Activated CD8-positive, alpha-beta memory T cell treated with anti-CD3 and anti-CD28 coated beads for 4 hours (primary cell): ENCODE measurements at regions not wholly inside any gene's neighbourhood (a gene's known extent, or its start where the extent isn't known, plus 50 kb on each side); places are given as distances from the start of the nearest gene placed in this dataset.

Source experiments
- DNase-seq, 2 donors: peaks; one replicate each; pipeline ENCODE4 v3.0.0-alpha.2; 2020; ENCODE audit warnings: low read depth in 2 of 2

GRCh38 chr1:8203056-8203455, 114.9 kb upstream of the SLC45A1 start:
- no peak for DNase-seq

GRCh38 chr1:8202182-8202905, 115.6 kb upstream of the SLC45A1 start:
- no peak for DNase-seq

DNA sequence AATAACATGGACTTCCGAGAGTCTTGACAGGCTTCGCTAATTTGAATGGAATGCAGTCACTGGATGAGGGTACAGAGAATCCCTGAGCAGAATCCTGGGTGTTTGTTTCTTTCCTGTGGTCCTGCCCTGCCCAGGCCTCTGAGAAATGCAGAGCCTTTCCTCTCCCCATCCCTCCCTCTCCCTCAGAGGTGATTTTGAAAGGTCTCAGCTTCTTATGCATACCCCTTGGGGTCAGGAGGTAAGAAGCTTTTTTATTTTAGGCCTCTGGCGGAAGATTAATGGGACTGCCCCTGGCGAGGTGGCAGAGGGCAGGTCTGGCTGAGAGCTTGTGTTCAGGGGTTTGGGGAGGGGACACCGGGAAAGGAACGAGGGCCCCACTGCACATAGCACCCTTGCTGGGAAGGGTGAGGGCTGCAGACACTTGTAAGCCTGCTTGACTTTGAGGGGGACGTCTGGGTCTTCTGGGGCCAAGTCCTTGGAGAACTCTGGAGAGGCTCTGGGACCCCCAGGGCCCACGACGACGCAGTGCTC, 116.5 kb upstream of the SLC45A1 start:
- no peak for DNase-seq

DNA sequence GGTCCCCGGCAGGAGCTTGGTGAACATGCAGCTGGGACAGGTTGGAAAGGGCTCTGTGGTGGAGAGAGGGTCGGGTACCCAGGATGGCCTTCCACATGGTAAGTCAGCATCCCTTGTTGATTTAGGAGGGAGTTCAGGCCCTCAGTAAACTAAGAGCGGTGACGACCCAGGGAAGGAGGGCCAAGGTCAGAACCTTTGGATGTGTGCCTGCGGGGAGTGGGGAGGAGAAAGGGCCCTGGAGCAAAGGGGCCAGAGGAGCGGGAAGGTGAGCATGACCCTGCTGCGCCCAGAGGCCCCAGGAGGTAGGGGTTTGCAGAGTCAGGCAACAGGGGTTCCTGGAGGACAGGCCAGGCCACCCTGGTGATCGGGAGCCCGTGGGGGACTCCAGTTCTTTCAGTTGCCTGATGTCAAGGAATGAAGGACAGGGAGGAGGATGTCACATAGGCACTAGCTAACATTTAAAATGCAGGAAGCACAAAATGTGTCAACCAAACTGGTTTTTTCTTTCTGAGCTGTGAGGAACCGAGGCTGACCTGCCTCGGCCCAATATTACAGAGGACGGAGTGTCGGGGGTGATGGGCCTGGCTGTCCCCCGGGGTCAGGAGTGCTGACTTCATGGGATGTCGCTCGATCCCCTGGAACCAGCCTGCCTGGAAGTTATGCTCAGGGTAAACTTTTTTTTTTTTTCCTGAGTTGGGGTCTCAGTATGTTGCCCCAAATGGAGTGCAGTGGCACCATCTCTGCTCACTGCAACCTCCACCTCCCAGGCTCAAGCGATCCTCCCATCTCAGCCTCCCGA, 117.4 kb upstream of the SLC45A1 start:
- no peak for DNase-seq

GRCh38 chr1:8198522-8198921, 119.4 kb upstream of the SLC45A1 start:
- DNase-seq, result no peak

DNA sequence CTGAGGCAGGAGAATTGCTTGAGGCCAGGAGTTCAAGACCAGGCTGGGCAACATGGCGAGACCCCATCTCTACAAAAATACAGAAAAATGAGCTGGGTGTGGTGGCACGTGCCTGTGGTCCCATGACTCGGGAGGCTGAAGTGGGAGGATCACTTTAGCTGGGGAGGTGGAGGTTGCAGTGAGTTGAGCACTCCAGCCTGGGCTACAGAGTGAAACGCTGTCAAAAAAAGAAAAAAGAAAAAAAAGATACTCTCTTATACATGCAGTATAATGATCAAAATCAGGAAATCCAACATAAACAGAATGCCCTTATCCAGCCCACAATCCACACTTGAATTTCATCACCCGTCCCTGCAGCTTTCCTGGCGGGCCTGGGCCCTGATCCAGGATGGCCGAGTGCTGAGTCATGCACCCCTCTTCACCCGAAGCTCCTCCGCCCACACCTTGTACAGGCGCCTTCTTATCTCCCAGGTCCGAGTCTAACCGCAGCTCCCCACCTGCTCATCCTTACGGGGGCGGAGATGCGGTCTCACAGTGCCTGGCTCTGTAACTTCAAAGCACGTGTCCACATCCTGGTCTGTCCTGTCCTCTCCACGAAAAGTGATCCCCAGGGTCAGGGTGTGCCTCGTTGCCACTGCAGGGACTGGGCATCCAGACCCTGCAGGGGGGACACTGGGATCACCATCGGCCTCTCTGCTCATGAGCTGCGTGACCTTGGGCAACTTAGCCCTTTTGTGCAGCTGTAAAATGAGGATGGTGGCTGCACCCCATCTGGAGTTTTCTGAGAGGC, 120.2 kb upstream of the SLC45A1 start:
- DNase-seq, result no peak

DNA sequence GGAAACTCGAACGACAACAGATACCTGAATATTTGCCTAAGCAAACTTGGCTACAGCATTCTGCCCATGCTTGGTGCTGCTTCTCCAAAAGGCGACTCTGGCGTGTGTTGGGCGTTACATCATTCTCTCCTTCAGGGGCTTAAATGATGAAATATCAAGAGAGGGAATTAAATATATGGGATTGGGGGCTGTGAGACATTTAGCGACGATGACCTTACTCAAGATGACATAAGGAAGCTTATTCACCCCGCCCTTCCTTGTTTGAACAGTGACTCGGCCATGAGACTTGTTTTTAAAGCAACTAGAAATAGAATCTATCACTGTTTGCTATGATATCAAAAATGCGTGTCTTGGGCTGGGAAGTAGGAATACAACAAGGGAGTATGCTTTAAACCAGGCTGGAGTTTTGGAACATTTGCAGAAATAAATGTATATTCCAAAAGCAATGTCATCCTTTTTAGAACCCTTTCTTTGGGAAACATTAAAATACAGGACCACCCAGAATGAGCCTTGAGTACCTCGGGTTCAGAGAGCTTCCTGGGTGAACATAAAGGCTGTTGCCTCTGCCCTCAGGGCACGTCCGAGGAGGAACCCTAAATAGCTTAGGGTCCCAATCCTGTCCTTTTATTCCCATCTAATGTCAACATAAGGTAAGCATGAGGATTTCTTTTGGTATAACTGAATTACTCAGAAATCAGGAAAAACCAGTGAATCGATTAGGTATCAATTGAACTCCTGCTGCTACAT, 123.3 kb upstream of the SLC45A1 start:
- no peak for DNase-seq

- no peak for DNase-seq
Observed at GRCh38 chr1:8193840-8194406, 124.0 kb upstream of the SLC45A1 start.

GRCh38 chr1:8191474-8191873, 126.4 kb upstream of the SLC45A1 start:
- DNase-seq, result no peak

DNA sequence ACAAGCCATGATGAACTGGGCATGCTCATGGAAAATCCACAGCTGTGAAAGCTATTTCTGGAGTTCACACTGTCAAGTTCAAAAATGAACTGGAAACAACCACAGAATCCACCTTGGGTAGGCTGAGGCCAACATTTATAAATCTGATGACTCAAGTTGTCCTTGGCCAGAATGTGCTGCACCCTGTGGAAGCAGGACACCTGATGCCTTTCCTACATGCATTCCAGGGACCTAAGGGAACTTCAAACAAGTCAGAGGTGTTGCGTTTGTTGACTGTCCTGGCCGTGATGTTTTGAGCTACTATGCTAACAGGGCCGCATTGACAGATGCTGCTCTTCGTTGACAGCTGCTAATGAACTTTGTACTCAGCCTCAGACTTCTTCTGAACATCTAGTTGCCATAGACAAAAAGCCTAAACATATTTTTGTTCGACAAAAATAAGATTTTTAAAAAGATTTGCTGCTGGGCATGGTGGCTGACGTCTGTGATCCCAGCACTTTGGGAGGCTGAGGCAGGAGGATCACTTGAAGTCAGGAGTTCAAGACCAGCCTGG, 127.9 kb upstream of the SLC45A1 start:
- no peak for DNase-seq

DNA sequence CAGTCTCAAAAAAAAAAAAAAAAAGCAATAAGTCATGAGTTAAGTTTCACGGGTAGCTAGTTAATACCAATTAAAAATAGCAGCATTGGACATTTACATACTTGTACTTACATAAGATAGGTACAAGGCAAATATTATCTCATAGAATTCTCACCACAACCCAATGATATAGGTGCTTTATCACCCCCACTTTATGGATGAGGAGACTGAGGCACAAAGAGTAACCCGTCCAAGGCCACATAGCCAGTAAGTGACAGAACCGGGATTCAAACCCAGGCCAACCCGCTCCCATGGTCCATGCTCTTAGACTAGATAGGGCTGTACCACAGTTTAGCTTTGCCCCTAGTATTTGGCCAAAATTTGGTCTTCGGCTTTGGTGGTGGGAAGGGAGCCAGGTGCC, 132.5 kb upstream of the SLC45A1 start:
- no peak for DNase-seq

DNA sequence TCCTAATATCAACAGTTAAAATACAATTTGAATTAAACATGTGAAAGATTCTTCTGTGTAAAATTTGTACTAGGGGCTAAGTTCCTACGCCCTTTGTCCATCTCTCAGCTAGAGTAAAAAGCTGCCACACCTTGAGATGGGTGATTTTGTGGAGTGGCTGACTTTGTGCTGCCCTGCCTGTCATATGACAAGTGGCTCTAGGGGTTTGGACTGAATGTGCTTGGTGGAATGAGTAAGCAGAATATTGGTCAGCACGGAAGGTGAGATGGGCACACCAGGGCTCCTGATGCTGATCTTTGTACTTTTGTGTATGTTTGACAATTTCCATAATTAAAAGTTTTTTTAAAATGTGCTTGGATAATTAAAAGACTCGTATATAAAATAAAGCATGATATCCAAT, 133.6 kb upstream of the SLC45A1 start:
- no peak for DNase-seq

GRCh38 chr1:8182034-8182761, 135.7 kb upstream of the SLC45A1 start:
- DNase-seq, result no peak

DNA sequence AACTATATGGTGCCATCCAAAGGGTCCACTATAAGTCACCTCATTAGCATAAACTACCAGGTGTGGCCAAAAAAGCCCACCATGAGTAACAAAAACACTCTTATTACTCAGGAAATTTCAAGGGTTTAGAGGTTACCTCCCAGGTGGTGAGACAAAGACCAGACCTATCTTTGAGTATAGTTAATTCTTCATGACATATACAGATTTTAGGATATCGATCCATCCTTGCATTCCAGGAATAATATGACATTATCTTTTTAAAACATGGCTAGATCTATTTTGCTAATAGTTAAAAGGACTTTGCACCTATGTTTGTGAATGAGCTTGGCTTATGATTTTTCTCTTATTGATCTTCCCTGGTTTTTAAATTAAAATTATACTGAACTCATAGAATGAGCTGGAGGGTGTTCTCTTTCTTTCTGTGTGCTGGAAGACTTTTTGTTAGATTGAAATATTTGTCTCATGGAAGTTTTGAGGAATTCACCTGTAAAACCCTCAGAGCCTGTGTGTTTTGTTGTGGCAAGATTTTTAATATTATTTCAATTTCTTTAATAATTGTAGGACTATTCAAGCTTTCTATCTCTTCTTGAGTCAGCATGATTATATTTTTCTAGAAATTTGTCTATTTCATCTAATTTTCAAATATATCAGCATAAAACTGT, 138.7 kb upstream of the SLC45A1 start:
- DNase-seq, result no peak

- DNase-seq, result no peak
Observed at GRCh38 chr1:8176279-8176678, 141.6 kb upstream of the SLC45A1 start.

DNA sequence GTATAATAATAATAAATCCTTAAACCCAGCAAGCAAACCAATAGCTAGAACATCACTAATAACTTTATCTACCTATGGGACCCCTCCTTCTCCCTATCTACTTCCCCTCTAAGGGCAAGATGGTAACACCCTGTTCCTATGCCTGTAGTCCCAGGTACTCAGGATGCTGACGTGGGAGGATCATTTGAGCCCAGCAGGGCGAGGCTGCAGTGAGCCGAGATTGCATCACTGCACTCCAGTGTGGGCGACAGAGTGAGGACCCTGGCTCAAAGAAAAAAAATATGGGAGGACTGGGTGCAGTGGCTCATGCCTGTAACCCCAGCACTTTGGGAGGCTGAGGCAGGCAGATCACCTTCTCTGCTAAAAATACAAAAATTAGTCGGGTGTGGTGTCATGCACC, 143.1 kb upstream of the SLC45A1 start:
- DNase-seq, result no peak

- no peak for DNase-seq
Observed at GRCh38 chr1:8171751-8172464, 145.8 kb upstream of the ERRFI1 start.

DNA sequence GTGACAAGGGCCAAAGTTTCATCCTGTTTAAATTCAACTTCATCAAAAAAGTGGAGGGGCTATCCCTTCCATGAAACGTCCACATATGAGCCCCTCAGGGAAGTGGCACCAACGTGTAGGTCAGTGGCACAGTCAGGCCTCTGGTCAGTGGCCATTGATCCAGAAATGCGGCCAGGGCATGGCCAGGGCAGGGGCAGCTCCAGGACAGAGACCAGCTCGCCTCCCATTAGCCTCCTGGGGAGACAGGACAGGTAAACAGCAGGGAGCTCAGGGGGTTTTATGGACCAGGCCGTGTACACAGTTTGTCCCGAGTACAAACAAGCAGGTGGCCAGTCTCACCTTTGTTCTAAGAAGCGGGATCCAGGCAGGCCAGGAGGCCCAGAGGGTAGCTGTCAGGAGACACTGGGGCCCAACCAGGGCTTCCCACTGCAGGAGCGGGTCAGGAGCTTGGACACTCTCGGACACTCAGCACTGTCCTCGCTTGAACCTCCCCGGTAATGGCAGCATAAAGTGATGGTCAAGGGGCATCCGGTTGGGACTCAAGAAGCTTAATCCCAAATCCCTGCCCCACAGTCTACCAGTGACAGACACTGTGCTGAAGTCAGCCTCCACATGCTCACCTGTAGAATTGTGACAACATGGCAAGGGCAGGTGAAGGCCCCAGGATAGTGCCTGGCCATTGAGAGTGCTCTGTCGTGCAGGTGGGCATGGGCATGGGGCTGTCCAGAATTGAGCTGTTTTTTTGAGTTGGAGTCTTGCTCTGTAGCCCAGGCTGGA, 144.1 kb upstream of the ERRFI1 start:
- no peak for DNase-seq
